MM.1S (cell line): ENCODE measurements at regions not wholly inside any gene's neighbourhood (a gene's known extent, or its start where the extent isn't known, plus 50 kb on each side); places are given as distances from the start of the nearest gene placed in this dataset.

Source experiments
- EZH2 ChIP-seq: fragments of 300-600 bp; sonication (generic); optimal IDR thresholded peaks from 2 replicates; pipeline ENCODE3; 2017; ENCODE audit warnings: low read depth, mild to moderate bottlenecking, antibody characterized with exemption, low read length, mixed read lengths
- TF ChIP-seq, protein P1 (sequence below): fragments of 300-600 bp; sonication (generic); IDR thresholded peaks from 2 replicates; pipeline ENCODE4 v1.5.1; 2016; ENCODE audit warnings: antibody characterized with exemption, low read length, mixed read lengths

DNA sequence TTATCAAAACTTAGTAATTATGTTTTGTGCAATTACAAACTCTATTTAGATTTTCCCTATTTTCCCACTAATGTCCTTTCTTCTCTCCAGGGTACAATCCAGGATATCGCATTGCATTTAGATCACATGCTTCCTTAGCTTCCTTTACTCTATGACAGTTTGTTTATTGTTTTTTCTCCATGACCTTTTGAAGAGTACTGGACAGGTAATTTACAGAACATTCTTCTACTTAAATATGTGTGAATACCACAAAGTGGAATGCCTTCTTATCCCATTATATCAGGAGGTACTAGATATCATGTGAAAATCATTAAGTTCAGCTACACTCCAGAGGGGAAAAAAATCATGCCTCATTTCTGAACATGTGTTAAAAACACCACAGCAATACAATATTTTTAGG lies 776.6 kb upstream of the CDH9 start:
- TF ChIP-seq, protein P1, sequence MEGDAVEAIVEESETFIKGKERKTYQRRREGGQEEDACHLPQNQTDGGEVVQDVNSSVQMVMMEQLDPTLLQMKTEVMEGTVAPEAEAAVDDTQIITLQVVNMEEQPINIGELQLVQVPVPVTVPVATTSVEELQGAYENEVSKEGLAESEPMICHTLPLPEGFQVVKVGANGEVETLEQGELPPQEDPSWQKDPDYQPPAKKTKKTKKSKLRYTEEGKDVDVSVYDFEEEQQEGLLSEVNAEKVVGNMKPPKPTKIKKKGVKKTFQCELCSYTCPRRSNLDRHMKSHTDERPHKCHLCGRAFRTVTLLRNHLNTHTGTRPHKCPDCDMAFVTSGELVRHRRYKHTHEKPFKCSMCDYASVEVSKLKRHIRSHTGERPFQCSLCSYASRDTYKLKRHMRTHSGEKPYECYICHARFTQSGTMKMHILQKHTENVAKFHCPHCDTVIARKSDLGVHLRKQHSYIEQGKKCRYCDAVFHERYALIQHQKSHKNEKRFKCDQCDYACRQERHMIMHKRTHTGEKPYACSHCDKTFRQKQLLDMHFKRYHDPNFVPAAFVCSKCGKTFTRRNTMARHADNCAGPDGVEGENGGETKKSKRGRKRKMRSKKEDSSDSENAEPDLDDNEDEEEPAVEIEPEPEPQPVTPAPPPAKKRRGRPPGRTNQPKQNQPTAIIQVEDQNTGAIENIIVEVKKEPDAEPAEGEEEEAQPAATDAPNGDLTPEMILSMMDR, result no peak
- no peak for TF ChIP-seq EZH2
